ENCODE measurements at regions not wholly inside any gene's neighbourhood (a gene's known extent, or its start where the extent isn't known, plus 50 kb on each side); places are given as distances from the start of the nearest gene placed in this dataset.

DNA sequence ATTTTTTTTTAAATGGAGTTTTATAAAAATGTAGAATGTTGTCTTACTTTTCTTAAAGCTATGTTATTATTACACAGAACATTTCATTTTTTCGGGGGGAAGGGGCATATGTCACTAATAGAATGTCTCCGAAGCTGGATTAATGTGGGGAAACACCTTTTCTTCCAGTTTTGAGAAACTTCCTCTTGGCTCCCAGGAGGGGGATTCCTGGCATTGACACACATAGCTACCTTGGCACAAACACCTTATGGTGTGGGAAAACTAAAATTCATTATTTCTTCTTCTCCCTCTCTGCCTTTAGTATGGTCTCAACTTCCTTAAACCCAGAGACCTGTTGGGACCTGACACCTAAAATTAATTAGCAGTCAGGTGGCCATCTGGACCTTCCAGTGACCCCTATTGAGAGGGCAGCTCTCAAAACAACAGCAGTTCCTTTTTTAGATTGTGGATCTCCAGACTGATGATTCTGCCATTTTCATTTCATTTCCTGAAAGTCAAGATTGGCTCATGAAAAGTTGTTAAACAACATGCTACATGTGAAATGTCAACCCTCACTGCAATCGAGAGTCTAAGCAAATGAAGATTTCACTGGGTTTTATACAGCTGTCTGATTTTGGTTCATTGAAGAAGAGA lies 70.1 kb upstream of the EDEM3 start:
- Histone ChIP-seq H2BK120ac (replicated peaks; ENCODE audit: low read depth, low read length) (no peak overlapping the region), H3K9ac (replicated peaks in 1 of 4; ENCODE audit: extremely low read depth in 1 of 4, low read depth in 3 of 4, low read length in 3 of 4) (no peak overlapping the region), H3K27me3 (replicated peaks in 1 of 4; ENCODE audit: control insufficient read depth in 3 of 4, extremely low read depth in 1 of 4, insufficient read depth in 3 of 4, low read length in 3 of 4) (no peaks in the 10 kb centered on the region), H2BK12ac (ENCODE audit: low read depth, low read length) (no peak overlapping the region), H2BK5ac (ENCODE audit: low read depth, low read length) (no peak overlapping the region), H3K27ac (ENCODE audit: low read depth, low read length) (no peak overlapping the region), H3K14ac (ENCODE audit: insufficient read length) (no peak overlapping the region), H3K79me2 (ENCODE audit: control insufficient read depth in 1 of 2, insufficient read depth in 2 of 2, low read length in 2 of 2) (no peaks in the 10 kb centered on the region), H4K5ac (ENCODE audit: insufficient read length, low read depth, low read length) (no peak overlapping the region), H3K4ac (replicated peaks; ENCODE audit: insufficient read length, low read depth, low read length) (no peak overlapping the region), H3K9me3 (ENCODE audit: insufficient read depth in 2 of 2, low read depth in 1 of 2, low read length in 1 of 2) (no peaks in the 10 kb centered on the region), H2BK15ac (ENCODE audit: low read length) (no peak overlapping the region), H3K4me1 (replicated peaks in 1 of 4; ENCODE audit: control insufficient read depth in 3 of 4, insufficient read depth in 4 of 4, low read length in 3 of 4) (no peaks in the 10 kb centered on the region), H3K23ac (ENCODE audit: insufficient read length) (no peak overlapping the region), H4K91ac (replicated peaks; ENCODE audit: insufficient read length, low read length) (no peak overlapping the region), H2AFZ (ENCODE audit: low read length) (no peak overlapping the region), H4K20me1 (replicated peaks in 1 of 2; ENCODE audit: control insufficient read depth in 1 of 2, insufficient read depth in 2 of 2, low read length in 2 of 2) (no peaks in the 10 kb centered on the region), H3K4me2 (ENCODE audit: insufficient read depth in 1 of 2, low read depth in 2 of 2, low read length in 2 of 2) (no peak overlapping the region), H3K56ac (replicated peaks; ENCODE audit: insufficient read length, low read depth, low read length) (no peak overlapping the region), H3K23me2 (ENCODE audit: low read depth, low read length) (no peaks in the 10 kb centered on the region), H3K79me1 (ENCODE audit: low read depth, low read length) (no peaks in the 10 kb centered on the region), H4K8ac (ENCODE audit: extremely low read depth, insufficient read depth, low read length) (no peak overlapping the region), H3K4me3 (ENCODE audit: extremely low read depth in 1 of 4, insufficient read depth in 2 of 4, low read depth in 3 of 4, low read length in 4 of 4) (no peak overlapping the region), H2BK20ac (ENCODE audit: low read length) (no peak overlapping the region), H3K18ac (ENCODE audit: extremely low read depth, low read length) (no peak overlapping the region), H2AK5ac (ENCODE audit: low read depth, low read length) (no peak overlapping the region), H3K36me3 (ENCODE audit: control insufficient read depth in 2 of 4, insufficient read depth in 4 of 4, low read length in 3 of 4) (peaks cover 0 to 21% (median 0%) of the 10 kb centered on the region in 4 experiments; a peak in 2 of 8 replicates)
- FAIRE-seq: no peak
- POLR2A ChIA-PET (ENCODE audit: partially characterized antibody): no interaction called here
- no peak for DNase-seq (ENCODE audit: low read depth in 1 of 2, low spot score in 2 of 2)
- WGBS, 2 experiments (ENCODE audit: extremely low coverage in 1 of 2, insufficient coverage in 1 of 2, insufficient read length in 1 of 2, insufficient replicate concordance in 2 of 2, low coverage in 1 of 2, low lambda C conversion rate in 2 of 2, missing lambda C conversion rate in 1 of 2): 62% methylated on average over 3 of the region's 3 CpGs; no CpG with 5 or more reads in 1 of the 2 experiments
- CTCF ChIA-PET (ENCODE audit: partially characterized antibody): no interaction called here
- no peak for TF ChIP-seq KDM4A (IDR thresholded peaks at IDR 0.05; ENCODE audit: low read depth, low read length, severe bottlenecking)
- no peak for TF ChIP-seq ASH2L (IDR thresholded peaks at IDR 0.05; ENCODE audit: low read length)
- TF ChIP-seq POU5F1 (IDR thresholded peaks at IDR 0.05; ENCODE audit: low read depth, low read length): no peak
- TF ChIP-seq TEAD4 (IDR thresholded peaks at IDR 0.05; ENCODE audit: low read depth, low read length): no peak
- no peak for TF ChIP-seq CHD2 (IDR thresholded peaks at IDR 0.05; ENCODE audit: low read length)
- no peak for TF ChIP-seq CTBP2 (IDR thresholded peaks at IDR 0.05; ENCODE audit: borderline replicate concordance, insufficient read depth, insufficient read length, low read length)
- TF ChIP-seq NANOG (IDR thresholded peaks at IDR 0.05; ENCODE audit: insufficient read depth, low read depth, low read length, poor library complexity, severe bottlenecking): no peak
